ENCODE measurements at regions not wholly inside any gene's neighbourhood (a gene's known extent, or its start where the extent isn't known, plus 50 kb on each side); places are given as distances from the start of the nearest gene placed in this dataset.
"Not testable (repeated sequence)": the region's sequence is repeated elsewhere in the genome, so short reads cannot be mapped to it uniquely, and the experiment has no call there.

DNA sequence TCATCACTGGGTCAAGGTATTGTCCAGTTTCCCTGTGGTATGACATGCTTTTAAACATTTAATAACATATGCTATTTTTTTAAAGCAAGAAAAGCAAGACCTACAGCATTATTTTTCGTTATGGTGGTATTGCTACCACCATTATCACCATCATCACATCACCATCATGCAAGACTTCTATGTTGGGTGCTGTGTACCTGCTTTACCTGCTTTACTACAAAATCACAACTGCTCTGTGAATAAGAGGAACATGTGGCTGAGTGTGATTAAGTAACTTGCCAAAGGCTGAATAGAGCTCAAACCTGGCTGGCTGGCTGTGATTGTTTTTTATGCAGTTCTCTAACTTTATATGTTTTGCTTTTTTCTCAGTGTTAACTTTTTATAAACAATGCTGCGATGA, 140.8 kb upstream of the CLINT1 start:
- DNase-seq (ENCODE audit: extremely low read depth, low read depth, low spot score), result no peak

DNA sequence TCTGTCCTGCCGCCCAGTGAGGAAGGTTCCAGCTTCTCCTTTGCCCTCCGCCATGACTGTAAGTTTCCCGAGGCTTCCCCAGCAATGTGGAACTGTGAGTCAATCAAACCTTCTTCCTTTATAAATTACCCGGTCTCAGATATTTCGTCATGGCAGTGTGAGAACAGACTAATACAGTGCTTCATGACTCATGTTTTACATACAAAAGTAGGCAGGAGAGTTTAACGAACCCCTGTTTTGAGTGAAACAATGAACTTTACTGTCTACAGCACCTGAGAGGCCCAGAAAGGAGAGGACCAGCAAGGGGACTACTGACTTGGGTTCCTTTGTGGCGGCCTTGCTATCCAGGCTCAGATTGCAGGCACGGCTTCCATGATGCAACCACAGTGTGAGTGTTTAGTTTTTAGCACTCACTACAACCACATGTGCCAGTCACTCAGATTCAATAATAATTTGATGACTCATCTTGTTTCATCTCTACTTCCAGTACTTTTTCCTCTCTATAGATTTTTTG, 139.1 kb upstream of the CLINT1 start:
- no peak for DNase-seq (ENCODE audit: extremely low read depth, low read depth, low spot score)

DNA sequence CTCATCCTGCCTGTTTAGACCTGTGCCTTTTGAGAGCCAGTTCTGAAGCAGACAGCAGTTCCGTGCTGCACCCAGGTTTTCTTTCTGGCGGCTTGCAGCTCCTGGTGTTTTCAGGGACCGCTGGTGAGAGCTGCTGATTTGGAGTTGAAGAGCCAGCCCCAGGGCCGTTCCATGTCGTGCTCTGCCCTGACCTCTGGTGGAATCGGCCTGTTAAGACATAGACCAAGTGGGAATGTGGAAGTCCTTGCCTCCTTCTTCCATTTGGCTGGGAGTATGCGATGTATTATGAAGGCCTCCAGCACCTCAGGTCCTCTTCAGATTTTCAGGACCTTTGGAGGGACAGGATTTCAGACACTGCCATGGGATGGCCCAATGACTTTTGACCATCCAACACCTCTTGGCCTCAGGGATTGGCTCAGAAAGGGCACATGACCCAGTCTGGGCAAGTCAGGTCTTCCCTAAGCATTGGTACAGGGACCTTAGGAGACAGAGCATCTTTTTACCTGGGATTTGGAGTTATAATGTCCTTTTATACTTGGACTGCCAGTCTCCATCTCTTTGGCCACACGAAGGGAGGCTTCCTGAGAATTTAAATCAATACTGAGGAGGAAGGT, 136.1 kb upstream of the CLINT1 start:
- DNase-seq (ENCODE audit: extremely low read depth, low read depth, low spot score), result peak; percentile 20

DNA sequence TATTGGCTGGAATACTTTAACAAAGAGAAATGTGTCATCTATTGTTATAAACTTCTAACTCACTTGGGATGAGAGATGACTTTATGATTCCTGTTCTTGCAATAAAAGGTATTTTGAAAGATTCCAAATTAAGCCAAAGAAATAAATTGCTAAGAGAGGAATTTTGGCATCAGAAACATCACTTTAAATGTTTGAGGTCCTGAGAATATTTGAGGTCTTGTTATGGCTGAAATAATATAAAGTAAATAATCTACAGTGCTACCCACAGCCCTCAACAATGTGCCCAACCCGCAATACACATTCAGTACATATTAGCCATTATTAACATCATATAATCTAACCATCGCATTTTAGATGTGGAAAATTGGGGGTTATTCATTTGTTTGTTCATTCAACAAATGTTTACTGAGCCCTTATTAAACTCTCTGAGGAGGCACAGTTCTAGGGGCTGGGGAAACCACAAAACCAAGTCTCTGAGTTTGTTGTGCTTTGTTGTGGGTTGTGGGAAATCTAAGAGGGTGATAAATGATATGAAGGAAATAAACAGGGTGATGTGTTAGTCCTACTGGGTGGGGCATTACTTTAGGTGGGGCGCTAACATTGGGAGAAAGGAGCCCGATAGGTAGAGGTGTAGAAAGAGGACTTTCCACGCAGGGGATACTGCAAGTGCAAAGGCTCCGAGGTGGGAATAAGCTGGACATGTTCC, 135.2 kb upstream of the CLINT1 start:
- no peak for DNase-seq (ENCODE audit: extremely low read depth, low read depth, low spot score)

DNA sequence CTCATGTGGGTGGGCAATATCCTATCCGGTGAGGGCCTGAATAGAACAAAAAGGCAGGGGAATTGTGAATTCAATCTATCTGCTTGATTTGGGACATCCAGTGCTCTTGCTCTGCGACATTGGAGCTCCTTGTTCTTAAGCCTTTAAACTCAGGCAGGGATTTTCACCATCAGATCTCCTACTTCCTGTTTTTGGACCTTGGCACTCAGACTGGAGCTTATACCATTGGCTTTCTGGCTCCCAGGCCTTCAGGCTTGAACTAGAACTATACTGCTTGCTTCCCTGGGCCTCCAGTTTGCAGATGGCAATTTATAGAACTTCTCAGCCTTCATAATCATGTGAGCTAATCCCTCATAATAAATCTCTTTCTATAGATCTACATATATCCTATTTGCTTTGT, 134.3 kb upstream of the CLINT1 start:
- no peak for DNase-seq (ENCODE audit: extremely low read depth, low read depth, low spot score)

DNA sequence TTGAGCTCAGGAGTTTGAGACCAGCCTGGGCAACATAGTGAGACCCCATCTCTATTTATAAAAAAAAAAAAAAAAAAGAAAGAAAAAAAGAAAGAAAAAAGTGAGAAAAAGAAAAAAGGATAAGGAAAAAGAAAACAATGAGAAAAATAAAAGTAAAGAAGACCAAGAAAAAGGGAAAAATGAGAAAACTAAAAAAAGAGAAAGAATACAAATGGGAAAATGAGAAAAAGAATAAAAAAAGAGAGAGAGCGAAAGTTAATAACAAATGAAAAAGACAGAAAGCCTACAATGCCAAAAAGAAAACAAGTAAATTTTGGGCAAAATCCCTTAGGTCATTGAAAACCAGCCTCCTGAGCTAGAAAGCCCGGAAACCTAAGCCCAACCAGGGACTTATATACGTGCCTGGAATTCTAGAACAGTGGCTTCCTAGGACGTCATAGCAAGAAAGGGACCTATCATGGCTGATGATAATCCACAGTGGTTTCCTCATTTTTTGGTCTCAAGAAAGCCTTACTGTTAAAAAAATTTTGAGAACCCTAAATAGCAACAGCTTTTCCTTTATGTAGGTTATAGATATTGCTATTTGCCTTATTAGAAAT, 131.7 kb upstream of the CLINT1 start:
- DNase-seq (ENCODE audit: extremely low read depth, low read depth, low spot score), result no peak

DNA sequence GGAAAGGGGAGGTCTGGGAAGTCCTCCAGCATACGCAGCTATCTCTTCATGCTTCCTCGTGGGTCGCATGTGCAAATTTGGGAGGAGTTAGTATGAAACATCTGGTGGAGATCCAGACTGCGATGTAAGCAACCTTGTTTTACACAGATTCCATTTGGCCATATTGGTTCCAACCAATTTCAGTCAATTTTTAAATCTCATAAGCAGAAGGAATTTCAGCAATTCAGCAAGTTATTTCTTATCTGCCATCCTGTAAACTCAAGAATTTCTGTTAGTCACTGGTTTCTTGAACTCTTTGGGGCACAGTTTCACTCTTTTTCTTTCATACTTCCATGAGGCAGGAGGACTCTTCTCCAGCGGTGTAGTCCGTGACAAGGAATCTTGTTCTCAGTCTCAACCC, 130.4 kb upstream of the CLINT1 start:
- no peak for DNase-seq (ENCODE audit: extremely low read depth, low read depth, low spot score)

DNA sequence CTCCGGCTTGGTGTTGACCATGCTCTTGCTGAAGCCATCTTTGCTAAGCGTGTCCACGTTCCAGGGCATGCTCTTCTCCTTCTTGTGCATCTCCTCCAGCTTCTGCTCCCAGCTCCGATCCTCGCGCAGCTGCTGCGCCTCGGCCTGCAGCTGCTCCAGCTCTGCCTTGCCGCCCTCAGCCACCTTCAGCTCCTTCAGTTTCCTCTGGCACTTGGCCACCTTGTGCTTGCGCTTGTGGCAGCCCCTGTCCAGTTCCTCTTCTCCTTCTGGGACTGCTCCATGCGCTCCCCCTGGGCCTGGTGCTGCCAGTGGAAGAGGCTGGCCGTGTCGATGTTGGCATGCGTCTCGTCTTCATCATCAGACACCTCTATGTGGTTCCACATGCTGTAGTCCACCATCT, 128.3 kb upstream of the CLINT1 start:
- no peak for DNase-seq (ENCODE audit: extremely low read depth, low read depth, low spot score)

DNA sequence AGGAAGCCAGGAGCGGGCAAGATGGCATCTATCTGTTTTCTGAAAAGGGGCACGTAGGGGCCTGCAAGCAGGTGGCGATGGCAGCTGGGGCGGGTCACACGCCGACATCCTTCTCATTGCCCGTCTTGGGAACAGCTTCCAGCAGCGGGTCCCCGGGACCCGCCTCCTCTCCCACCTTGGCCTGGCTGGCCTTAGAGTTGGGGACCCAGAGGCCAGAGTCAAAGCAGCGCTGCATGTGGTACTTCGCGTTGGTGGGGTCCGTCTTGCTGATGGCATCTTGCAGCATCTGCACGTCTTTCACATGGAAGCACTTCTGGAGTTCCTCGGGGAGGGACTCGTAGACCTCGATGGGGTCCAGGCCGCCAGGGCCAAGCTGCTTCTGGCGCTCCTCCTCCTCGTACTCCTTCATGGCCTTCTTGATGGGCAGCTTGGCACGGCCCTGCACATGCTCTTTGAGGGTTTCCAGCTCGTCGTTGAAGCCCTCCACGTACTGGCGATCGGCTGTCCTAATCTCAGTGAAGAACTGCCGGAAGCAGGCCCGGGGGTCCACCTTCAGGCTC, 127.6 kb upstream of the CLINT1 start:
- no peak for DNase-seq (ENCODE audit: extremely low read depth, low read depth, low spot score)

DNA sequence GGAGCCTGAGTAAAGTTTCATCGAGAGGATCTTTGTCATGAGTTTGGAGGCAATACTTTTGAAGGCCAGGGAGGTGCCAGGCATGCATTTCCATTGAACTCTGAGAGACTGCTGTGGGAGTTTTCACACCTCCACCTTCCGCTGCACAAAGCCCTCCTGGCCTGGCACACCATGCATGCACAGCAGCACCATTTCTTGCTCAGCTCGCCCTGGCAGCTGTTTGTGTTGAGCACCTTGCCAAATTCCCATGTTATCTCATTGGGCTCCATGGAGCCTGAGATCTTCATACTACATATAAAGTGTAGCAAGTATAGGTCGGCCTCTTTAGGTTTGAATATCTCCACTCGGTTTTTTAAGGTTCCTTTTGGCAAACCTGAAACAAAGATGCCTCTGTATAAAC, 125.7 kb upstream of the CLINT1 start:
- DNase-seq (ENCODE audit: extremely low read depth, low read depth, low spot score), result no peak

DNA sequence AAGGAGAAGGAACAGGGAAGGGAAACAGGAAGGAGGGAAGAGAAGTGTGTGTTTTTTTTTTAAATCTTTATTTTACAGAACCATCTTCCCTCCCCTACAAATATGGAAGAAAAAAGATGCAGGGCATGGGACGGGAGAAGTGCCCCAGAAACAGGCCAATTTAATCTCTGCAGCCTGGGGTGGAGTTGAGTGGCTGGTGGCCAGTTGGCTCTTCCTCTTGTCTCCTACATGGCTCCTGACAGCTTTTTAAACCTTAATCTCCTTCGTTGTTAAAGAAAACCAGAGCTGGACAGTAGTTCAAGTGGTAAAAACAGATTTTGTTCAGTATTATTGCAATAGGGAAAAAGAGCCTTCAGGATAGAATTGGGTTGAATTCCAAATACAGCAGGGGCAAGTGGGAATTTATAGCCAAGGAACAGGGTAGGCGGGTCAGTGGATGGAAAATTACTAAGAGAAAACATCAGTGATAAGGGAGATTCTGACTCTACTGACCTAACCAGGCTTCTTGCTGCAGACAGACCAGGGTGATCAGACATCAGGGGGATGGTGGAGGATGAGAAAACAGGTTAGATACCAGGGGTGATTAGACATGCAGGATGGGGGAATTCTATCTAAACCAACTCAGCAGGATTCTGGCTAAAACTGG, 125.1 kb upstream of the CLINT1 start:
- DNase-seq (ENCODE audit: extremely low read depth, low read depth, low spot score), result no peak

DNA sequence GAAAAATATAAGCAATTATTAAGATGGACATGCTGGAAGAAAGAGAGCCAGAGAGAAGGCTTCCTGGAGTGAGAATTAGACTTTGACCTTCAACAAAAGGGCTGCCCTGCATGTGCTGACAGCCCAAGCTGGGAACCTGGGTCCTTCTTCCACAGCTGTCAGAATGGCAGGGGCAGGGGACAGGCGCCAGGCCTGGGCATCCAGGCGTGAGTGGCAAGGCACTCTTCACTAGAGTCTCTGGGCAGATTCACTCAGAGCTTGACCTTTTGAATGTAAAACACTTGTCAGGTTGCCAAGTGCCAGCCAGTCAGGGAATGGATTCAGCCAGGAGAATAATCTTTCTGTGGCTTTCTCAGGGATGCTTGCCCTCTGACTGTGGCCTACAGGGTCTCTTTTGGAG, 119.1 kb upstream of the CLINT1 start:
- DNase-seq (ENCODE audit: extremely low read depth, low read depth, low spot score), result no peak

DNA sequence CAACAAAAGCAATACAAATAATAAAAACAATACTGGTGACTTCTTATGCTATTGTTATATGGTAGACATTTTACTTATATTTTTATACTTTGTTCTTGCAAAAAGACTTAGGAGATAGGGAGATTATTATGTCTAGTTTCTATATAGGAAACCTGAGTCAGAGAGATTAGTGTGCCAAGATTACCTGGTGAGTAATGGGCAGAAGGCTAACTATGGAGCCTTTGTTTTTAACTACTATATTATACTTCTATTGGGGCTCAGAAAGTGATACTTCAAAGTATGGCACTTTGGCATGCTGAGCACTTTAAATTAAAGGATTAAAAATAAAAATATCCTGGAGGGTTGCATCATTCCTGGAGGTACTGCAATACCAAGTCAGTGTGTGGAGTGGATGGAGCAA, 117.5 kb upstream of the CLINT1 start:
- no peak for DNase-seq (ENCODE audit: extremely low read depth, low read depth, low spot score)

DNA sequence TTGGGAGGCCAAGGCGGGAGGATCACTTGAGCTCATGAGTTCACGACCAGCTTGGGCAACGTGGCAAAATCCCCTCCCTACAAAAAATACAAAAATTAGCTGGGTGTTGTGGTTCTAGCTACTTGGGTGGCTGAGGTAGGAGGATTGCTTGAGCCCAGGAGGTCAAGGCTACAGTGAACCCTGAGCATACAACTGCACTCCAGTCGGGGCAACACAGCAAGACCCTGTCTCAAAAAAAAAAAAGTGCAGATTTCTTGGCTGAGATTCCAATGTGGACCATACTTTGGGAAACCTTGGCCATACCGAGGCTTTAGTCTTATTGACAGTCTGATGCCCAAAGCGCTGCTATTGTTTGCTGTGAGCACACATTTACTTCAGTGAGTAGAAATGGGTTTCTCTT, 113.6 kb upstream of the CLINT1 start:
- DNase-seq (ENCODE audit: extremely low read depth, low read depth, low spot score), result no peak

DNA sequence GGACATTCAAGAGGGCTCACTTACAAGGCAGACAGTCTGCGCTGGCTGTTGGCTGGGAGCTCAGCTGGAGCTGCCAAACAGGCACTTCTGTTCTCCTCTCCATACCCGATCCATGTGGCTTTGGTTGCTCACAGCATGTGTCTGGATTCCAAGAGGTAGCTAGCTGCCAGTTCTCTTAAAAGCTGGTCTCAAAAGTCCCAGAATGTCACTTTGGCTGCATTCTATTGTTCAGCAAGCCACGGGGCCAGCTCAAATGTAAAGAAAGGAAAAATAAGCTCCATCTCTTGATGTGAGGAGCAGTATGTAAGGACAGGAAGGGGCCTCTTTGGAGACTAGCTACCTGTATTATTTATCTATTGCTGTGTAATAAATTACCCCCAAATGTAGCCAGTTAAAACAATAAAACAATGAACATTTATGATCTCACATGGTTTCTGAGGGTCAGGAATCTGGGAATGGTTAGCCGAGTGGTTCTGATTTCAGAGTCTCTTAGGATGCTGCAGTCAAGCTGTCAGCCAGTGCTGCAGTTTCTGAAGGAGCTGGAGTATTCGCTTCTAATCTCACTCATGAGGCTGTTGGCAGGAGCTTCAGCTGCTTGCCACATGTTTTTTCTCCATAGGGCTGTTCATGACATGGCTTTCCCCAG, 112.7 kb upstream of the CLINT1 start:
- DNase-seq (ENCODE audit: extremely low read depth, low read depth, low spot score), result no peak

DNA sequence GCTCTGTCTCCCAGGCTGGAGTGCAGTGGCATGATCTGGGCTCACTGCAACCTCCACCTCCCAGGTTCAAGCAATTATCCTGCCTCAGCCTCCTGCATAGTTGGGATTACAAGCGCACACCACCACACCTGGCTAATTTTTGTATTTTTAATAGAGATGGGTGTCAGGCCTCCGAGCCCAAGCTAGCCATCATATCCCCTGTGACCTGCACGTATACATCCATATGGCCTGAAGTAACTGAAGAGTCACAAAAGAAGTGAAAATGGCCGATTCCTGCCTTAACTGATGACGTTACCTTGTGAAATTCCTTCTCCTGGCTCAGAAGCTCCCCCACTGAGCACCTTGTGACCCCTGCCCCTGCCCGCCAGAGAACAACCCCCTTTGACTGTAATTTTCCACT, 109.6 kb upstream of the CLINT1 start:
- not testable (repeated sequence) for DNase-seq (ENCODE audit: extremely low read depth, low read depth, low spot score)

DNA sequence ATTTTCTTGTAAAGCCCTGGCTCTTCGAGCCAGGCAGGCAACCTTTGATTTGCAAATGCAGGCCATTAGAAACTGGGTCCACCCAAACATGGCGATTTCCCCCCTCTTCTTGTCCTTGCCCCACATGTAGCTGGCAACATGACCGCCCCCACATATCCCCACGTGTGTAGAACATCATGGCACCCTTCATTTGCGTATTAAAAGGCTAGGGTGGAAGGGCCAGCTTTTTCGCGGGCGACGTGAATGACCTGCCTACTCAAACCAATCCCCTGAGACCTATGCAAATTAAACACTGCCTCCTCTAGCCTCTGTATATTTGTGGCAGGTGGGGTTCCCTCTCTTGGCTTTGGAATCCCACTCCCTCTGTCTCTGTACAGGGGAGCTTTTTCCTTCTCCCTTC, 107.0 kb upstream of the CLINT1 start:
- DNase-seq (ENCODE audit: extremely low read depth, low read depth, low spot score), result no peak

DNA sequence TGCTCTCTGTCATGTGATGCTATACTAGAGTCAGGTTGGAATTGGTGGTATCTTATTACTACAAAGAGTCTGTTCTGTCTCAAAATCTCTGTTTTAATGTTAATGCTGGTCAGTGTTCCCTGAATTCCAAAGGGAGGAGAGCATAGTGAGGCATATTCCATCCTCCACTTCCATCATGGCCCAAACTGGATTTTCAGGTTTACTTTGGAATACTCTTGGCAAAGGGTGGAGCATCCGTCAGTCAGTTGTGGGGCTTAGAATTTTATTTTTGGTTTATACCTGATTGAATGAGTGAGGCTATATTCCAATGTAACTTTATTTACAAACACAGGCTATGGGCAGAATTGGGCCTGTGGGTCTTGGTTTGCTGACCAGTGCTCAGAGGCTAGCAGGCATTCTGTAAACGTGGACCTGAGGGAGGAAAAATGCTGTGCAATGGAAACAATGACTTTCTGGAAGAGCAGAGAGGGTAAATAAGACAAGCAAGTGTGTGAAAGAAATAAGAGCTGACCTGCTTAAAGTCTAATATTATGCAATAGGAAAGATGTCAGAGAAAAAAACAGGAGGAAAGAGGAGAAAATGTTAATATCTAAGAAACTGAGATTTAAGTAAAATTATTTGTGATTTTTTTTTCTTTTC, 106.2 kb upstream of the CLINT1 start:
- DNase-seq (ENCODE audit: extremely low read depth, low read depth, low spot score), result no peak

DNA sequence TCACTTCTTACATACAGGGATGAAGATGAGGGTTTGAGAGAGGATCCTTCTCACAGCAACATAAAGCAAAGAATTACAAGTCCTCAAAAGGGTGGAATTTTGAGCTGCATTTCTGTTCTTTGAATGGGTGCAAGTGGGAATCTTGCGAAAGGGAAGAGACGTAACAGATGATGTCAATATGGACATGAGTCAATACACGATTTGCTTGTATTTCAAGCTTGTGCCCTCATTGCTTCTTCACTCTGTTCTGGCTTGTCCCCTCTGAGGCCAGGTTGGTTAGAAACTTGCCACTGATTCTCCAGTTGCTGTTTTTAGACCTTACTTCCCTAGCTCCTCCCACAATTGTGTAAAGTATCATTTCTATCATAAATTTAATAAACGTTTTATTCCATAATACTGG, 104.8 kb upstream of the CLINT1 start:
- DNase-seq (ENCODE audit: extremely low read depth, low read depth, low spot score), result no peak

DNA sequence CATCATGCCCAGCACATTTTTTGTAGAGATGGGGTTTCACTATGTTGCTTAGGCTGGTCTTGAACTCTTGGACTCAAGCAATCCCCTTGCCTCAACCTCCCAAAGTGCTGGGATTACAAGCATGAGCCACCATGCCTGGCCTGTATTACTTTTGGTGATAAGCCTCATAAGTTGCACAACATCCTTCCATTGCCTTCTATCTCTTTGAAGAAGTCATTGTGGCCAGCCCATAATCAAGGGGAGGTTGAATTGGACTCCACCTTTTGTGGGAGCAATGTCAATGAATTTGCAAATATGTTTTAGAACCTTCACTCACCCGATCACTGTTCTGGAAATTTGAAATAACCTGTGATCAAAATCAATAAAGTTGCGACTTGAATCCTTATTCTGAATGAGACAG, 104.3 kb upstream of the CLINT1 start:
- DNase-seq (ENCODE audit: extremely low read depth, low read depth, low spot score), result no peak

Measured in glomerular endothelial cell (primary cell).